NCI-H526 (cell line): ENCODE measurements at regions not wholly inside any gene's neighbourhood (a gene's known extent, or its start where the extent isn't known, plus 50 kb on each side); places are given as distances from the start of the nearest gene placed in this dataset.
"Not testable (repeated sequence)": the region's sequence is repeated elsewhere in the genome, so short reads cannot be mapped to it uniquely, and the experiment has no call there.

ENCODE experiments used
- DNase-seq, 2 experiments: peaks; one replicate each; lab custom pipeline; 2025; lab: John Stamatoyannopoulos, UW

DNA sequence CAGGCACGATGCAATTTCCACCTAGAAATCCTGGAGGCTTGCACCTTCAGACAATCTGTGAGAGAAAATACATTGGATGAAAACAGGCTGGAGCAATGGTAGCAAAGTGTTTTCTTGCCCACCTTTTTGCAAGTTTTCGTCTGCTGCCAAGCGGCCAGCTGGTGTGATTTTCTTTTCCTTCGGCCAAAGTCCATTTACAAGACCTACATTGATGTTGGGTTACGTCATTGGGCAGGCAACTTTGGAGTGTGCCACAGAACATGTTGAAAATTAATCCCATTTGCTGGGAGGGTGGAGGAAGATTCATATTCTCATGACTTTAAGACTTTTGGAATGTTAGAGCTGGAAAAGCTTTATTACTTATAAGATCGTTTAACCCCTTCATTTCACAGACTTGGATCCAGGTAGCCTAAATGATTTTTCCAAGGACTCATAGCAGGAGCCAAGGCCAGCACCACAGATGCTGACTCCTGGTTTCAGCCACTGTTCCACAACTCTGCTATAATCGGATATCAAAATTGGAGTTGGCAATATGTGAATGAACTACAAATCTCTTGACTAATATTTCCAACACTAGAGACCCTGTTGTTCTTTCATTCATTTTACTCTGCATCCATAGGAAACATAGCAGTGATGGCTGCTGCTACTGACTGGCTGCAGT is 352.1 kb downstream of the RND3 start:
- no peak for DNase-seq

DNA sequence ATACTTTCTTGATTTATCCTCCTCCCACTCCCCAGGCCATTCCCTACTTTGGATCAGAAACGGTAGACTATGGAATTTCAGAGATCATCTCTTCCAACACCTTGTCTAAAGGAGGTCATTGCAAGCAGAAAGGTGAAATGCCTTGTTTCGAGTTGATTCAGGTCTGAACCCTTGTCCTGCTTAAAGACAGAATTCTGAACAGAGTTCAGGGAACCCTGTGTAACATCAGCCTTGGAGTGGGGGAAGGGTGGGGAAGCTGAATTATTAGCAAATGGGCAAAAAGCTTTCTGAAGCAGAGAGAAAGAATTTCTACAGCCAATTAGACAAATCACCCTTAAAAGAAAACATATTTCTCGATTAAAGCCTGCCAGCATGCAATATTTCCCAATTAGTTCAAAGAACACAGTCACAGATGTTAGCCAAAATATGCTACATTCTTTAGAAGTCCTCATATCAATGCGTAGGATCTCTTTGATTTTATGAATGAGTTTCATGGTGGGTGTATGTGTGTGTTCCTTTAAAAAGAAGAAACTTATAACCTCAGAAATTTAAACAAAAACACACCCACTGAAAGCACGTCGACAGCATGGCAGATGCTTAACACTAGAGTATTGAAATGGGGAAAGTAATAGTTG is 353.1 kb downstream of the RND3 start:
- DNase-seq = no peak

DNA sequence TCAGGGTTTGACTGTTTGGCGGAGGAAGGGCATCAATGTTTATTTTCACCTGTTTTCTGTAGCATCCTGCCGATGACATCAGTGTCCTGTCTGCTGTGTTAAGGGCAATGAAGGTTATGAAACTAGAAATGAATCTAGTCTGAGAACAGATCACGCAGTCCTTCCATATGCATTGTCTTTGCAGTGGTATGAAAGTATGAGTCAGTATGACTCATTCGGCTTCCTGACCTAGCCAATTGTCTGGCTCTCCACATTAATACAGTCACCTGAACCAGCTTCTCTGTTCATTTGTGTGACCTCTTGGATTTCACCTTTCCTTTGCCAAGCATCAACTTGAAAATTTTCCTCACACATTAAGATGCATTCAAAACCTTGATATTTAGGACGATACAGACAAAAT is 353.8 kb downstream of the RND3 start:
- DNase-seq = no peak

DNA sequence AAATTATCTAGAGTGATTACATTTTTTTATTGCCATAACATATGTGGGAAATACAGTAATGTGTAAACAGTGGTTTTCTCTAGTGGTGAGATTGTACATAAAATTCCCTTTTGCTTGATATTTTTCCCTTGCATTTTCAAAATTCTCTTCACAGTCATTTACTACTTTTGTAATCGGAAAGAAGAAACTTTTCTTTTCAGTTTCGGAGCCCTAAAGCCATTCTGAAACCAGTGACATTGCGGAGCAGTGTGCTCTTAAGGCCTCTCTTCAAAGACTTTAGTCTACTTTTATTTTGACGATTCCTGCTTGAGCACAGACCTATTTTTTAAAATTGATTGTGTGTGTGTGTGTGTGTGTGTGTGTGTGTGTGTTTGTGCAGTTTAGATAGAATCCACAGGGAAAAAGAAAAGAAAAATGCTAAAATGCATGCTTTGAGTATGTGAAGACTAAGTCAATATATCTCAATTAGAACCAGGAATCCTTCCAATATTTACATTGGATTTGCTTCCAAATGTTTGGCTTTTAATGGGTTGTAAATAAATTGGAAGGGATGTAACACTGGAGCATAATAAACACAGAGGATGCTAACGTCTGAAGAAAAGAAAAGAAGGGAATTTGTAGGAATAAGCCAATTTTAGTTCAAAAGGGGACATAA is 357.4 kb downstream of the RND3 start:
- DNase-seq = no peak

DNA sequence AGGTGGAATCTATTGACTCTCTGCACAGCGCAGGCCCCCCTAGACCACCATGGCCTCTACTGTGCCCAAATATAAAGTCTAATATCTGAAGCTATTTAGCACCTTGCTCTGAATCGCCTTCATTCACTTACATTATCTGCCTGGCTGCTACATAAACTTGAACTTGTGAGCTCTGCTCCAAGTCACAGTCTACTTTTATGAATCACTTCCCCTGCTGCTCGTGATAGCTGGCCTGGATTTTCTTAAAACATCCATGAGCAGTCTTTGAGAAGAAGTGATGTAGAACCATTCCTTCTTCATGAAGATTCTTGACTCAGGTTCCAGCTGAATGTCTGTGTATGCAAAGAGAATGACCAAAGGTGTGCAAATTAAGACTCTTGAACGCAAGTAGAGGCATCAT is 359.5 kb downstream of the RND3 start:
- no peak for DNase-seq

DNA sequence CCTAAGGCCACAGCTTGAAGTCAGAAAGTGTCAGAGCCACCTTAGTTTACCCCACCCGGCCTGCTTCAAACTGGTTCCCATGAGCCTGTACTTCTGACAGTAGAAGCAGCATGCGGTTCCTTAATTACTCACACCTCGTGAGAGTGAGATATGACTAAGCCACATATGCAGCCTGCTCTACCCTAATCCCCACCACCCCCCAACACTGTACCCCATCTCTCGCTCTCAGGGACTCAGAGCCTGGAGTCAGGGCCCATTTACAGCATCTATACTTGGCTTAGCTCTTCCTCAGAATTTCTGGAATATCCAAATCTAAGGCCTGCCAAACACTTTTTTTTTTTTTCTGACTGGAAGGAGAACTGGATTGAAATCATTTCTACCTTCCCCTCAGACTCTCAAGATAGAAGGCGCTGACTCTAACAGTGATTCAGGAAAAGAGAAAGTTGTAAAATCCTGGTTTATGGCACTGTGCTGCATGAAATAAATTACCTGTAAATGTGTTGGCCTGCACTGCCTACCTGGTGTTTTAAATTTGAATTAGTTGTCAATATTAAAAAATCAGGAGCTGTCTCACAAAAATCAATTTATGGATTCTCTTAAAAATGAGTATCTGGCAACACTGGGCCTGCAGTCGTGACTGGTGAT is 360.0 kb downstream of the RND3 start:
- no peak for DNase-seq

DNA sequence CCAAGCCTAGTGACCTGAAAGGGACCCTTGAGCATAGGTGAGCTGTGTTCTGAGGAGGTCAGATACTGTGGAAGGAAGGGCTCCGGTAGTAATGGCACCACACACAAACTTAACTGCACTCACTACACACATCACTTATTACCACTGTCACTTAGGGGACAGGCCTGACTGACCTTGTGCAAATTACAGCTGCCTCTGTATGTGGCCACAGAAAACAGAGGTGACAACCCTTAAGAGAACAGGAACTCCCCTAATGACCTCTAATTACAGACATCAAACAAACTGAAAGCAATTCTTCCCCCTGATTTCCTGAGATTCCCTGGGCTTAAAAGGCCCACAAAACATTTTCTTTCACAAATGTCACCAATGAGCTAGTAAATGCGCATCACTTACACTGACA is 360.6 kb downstream of the RND3 start:
- no peak for DNase-seq

DNA sequence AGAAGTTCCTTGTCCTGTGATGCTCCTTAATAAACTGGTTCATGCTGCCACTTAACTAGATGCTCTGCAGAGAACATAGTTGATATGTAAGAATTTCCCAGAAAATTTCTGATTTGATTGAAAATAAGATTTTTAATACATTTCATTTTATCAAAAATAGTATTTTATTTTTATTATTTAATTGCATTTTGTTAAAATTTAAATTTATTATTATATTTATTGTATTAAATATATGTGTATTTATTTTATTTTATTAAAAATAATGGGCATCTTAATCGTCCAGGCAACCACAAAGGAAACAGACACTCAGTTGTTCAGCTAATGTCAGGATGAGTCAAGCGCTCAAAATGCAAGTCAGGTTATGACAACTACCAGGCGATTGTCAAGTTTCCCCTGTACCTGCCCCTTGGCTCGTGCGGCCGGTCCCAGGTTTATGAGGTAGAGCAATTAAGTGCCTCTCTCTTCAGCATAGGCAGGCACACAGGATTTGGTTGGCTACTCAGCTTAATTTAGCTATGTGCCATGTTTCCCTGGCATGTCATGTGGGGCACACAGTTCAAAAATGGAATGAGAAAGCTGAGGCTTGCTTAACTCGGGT is 361.2 kb downstream of the RND3 start:
- DNase-seq = no peak

DNA sequence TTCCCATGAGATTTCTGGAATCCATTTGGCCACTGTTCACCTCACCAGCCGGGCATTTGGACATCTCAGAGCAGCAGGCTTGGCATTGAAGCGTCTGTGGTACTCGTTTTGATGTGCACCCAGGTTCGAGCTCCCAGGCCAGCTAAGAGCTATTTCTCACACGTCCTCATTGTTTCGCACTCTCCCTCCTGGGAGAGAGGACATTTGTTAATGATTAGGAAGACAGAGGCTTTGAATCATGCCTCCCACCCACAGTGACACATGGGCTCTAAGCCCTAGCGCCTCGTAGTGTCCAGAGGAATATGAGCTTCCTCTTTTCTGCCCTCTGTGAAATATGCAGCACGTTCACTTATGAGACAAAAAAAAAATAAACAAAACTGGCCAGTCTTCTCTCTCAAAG is 361.8 kb downstream of the RND3 start:
- no peak for DNase-seq

DNA sequence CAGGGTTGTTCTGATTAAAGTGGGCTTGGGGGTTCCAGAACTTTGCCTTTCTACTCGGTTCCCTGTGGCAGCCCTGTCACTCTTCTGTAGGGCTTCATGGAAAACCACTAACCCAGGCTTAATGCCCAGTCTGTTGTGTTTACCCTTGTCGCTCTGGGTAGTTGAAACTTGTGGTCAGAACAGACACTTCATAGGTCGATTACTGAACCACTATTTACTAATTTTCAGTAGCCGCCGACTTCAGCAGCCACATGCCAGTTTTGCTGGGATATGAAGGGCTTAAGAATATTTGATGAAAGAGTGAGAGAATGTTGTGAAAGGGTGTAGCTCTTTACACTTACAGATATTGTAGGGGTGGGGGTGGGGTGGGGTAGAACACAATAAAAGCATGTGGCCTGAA is 362.3 kb downstream of the RND3 start:
- DNase-seq = no peak

DNA sequence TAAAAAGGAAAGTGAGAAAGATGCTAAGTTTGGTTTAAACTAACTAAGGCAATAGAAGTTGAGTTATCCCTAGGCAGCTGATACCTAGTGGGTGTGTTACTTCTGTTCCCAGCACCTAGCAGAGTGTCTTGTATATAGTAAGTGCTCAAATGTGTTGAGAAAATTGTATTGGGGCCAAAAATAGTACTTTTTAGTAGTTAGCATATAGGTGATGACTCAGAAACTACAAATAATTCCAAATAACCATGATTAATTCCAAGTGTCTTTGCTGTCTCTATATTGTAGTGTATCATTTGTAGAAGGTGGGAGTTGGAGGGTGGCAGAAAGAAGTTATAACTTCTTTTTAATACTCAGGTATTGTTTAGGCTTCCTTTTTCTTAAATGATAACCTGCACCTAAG is 362.7 kb downstream of the RND3 start:
- no peak for DNase-seq

DNA sequence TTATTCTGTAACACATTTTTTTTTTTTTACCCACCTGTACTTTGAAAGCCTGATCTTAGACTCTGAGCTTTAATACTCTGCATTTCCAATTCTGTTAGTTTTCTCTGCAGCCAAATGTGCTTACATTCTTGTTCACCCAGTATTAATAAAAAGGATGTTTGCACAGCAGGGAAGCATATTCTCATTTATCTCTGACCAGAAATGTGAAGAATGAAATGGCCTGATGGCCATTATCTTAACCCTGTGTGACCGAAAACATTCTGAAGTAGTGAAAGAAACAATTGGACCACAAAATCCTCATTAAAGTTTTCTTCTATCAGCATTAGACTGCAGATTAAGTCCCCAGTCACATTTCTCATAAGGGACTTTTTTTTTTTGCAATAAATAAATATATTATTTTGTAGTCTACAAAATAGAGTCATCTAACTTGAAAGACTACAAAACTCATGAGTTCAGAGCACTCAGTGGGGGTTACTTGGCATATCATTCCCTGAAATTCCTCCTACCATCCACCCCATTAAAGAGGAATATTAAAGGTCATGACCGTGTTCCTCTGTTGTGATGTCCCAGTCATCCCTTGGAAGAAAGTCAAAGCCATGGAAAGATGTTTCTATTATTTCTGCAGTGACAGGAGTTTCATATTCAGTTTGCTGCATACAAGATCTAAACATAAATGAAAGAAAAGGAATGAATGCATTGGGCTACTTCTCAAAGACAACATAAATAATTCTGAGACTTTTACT is 364.4 kb downstream of the RND3 start:
- DNase-seq = no peak

DNA sequence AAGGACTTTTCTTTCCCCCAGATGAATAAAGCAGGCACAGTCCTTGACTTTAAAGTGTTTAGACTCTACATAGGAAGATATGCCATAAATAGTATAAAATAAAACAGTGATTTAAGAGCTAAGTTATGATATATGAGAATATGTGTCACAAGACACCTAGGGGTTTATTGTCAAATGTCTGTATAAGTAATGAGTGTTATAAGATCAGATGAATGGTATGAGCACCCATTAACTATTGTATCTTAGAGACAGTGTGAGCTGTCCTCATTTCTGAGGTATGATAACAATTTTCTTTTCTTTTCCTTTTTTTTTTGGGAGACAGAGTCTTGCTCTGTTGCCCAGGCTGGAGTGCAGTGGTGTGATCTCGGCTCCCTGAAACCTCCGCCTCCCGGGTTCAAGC is 365.3 kb downstream of the RND3 start:
- no peak for DNase-seq

DNA sequence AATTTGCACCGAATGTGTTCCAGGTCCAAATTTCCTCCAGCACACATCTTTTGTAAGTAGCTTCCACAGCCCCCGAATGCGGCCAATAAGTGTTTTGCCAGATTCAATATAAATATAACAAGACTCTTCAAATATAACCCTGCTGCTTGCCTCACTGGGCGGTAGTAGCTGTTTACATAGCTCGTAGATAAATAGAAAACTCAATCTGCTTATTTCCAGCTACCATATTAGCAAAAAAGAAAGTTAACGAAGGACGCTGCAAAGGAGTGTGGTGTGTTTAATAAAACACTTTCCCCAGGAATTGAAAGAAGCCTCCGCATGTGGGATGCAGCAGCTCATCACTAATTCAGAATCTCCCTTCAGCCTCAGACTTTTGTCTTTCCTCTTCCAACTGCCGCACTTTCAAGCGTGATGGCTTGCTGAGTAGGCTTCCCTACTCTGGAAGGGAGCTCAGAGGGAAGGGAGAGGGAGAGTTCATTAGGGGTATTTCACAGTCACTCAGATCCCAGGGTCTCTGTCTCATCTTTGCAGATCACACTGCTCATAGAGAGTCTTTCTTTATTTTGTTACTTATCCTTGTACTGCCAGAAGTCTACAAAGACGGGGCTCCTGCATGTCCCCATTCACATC is 367.0 kb downstream of the RND3 start:
- DNase-seq = no peak

DNA sequence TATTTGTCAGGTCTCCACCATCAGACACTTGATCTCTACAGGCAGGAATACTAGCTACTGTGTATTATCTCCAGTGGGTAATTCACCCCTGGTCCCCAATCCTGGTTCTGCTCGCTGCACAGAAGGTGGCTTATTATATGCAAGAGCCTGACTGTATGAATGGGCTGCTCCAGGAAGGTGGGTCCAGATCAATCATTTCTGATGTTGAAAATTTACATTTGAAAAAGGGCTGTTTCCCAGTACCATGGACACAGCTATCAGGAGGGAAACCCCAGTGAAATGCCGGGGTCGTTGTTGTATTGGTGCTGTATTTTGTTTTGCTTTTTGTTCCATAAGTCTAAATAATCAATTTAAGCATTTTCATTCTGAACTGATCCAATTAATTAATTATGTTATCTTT is 367.6 kb downstream of the RND3 start:
- no peak for DNase-seq

DNA sequence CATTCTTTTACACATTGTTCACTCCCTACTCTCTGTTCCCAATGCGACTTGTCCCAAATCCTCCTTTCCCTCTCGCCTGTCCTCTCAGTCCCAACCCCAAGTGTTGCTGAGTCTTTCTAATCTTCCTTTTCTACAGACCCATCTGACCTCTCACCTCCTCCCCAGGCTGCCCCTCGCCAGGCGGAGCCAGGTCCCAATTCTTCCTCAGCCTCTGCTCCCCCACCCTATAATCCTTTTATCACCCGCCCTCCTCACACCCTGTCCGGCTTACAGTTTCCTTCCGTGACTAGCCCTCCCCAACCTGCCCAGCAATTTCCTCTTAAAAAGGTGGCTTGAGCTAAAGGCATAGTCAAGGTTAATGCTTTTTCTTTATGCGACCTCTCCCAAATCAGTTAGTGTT is 373.4 kb downstream of the RND3 start:
- not testable (repeated sequence) for DNase-seq

DNA sequence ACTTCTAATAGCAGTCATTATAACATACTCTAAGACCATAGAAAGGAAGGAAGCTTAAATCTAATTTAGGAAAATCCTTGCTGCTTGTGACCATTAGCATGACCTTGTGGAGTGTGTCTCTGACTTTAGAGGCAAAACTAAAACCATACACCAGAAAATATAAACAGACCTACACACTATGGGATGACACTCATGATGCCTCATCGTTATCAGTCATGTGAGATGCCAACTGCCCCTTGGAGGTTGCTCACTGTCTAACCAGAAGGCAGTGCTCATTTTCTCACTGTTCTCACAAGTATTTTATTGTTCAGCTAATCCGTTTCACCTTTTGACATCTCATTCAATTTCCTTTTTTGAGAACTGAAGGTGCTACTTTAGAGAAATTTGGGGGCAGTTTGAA is 376.9 kb downstream of the RND3 start:
- no peak for DNase-seq

DNA sequence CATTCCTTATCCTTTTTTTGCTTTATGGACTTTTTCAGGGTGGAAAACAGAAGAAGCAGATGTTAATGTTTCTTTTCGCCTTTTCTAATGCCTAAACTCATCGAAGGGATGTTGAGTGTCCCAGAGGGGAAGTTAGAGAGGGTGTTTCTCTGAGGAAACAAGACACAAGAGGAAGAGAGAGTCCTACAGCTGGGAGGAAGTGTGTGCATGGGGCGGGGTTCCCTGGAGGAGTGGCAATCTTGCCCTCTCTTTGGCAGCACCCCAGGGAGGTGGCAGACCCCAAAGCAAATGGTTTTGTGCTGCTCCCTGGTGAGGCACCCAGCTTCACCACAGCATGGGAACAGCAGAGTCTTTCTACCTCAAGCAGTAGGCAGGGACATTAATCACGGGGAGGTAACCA is 377.6 kb downstream of the RND3 start:
- DNase-seq = no peak

DNA sequence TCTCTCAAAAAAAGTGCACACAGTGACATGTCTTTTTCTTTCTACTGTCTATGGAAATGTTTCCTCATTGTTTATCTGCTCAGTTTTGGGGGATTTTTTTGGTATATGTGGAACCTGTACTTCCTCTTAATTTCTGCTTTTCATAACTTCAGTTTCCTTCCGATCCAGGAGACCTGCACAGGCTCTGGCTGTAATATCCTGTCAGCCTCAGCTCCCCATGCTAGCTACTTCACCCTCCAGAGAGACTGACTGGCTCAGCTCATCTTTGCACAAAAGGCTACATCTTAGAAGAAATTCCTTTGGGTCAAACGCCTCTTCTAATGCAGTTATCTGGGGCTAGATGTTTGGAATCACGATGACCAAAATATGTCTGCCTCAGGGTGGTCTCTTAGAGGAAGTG is 378.4 kb downstream of the RND3 start:
- DNase-seq = no peak

DNA sequence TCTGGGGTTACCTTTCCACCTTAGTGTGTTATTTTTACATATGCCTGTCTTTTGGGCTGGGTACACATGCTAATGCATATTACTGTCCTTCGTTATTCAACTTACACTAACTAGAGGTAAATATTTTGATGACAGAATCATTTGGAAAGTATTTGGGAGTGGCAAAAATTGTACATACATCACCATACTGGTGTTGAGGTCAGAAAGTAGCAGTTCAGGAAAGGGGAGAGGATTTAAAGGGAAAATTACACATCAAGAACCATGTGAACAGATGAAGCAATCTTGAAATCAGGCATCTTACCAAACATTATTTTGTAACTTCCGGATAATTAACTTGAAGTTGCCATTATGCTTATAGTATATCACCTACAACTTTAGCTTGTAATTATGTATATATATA is 379.7 kb downstream of the RND3 start:
- DNase-seq = no peak

DNA sequence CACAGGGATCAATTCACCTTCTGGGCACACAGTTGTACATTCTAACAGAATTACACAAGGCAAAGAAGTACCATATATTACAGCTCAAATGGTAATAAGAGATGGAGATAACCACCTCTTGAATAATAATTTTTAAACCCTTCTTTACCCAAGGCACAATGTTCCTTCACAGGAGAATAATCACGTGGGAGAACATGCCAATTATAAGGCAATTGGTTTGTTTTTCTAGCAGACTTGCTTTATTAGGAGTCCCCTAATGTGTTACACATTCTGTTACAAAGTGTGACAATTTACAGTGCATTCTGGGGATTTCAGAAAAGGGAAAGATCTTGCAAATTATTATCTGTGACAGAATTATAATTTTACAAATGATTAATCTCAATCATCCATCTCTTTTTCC is 380.3 kb downstream of the RND3 start:
- DNase-seq = no peak

DNA sequence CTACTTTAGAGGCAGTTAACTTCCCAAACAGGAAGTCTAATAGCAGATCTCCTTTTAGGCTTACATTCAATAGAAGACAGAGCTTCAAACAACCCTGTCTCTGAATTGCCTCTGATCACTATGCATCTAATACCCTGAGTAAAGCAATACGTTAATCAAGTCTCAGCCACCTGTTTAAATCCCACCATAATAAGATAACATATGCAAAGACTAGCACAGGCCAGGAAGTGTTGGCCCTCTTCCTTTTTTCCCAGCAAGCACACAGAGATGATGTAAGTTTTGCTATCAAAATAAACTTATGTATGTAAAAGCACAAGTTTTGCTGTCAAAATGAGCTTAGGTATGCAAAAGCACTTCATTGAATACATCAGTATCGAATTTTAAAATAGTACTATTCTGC is 385.5 kb downstream of the RND3 start:
- no peak for DNase-seq
